Left ventricle myocardium inferior (tissue), 1 donor: ENCODE measurements at regions not wholly inside any gene's neighbourhood (a gene's known extent, or its start where the extent isn't known, plus 50 kb on each side); places are given as distances from the start of the nearest gene placed in this dataset.
A peak's percentile ranks its signal among the peaks of the same experiment; 100 is the strongest.

Experiments used
- DNase-seq: peaks from one replicate; pipeline ENCODE4 v3.0.0-alpha.2; 2020
- H3K27ac ChIP-seq: fragments of 200-600 bp; replicated peaks from 2 replicates; pipeline ENCODE4 v1.8.0; 2021
- H3K27me3 ChIP-seq: fragments of 200-600 bp; 2 replicates; pipeline ENCODE4 v1.8.0; 2021; ENCODE audit warnings: low read depth
- H3K36me3 ChIP-seq: fragments of 200-600 bp; 2 replicates; pipeline ENCODE4 v1.8.0; 2021
- H3K4me1 ChIP-seq: fragments of 200-600 bp; 2 replicates; pipeline ENCODE4 v1.8.0; 2021
- H3K4me3 ChIP-seq: fragments of 200-600 bp; 2 replicates; pipeline ENCODE4 v1.8.0; 2021; ENCODE audit warnings: mild to moderate bottlenecking, moderate library complexity
- H3K9me3 ChIP-seq: fragments of 200-600 bp; replicated peaks from 2 replicates; pipeline ENCODE4 v1.8.0; 2021
- intact Hi-C: fragments of 100-400 bp; cut with micrococcal nuclease; formaldehyde crosslinking; loops from one replicate; pipeline ENCODE4 v1.11.0; 2022
- TF ChIP-seq, protein P1 (sequence below): fragments of 200-600 bp; IDR thresholded peaks from 2 replicates; pipeline ENCODE4 v1.8.0; 2021; ENCODE audit warnings: antibody characterized with exemption, mild to moderate bottlenecking, borderline replicate concordance
- donor health status: DM: no; HTN: yes; CAD: no; lungs with severe emphysema.

DNA sequence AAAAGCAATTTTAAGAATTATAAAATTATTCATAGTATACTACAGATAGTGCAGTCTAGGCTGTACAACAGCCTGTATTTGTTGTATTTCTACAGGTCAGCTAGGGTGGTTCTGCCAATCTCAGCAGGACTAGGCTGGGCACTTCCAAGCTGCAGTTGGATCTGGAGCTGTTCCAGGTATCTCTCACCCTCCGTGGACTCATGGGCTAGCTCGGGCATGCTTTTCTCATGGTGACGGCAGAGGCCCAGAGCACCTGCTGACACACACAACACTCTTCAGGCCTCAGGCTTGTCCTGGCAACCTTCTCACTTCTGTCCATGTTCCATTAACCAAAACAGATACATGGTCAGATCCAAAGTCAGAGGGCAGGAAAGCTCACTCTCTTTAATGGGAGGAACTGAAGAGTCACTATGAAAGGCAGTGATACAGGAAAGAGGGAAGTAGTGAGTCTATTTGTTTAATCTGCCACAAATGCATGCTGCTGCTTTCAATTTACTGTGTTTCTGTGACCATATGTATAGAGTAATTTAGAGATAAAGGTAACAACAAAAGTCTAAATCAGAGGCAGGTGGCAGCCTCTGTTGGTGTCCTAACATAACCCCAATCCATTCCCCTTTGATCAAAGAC lies 462.4 kb upstream of the ACVR2A start:
- H3K9me3 ChIP-seq, result no peaks in the 10 kb centered on the region
- no peak overlapping the region for H3K4me3 ChIP-seq
- intact Hi-C loops, result no loop called here
- H3K4me1 ChIP-seq, result no peaks in the 10 kb centered on the region
- no peaks in the 10 kb centered on the region for H3K36me3 ChIP-seq
- no peak for DNase-seq
- TF ChIP-seq, protein P1, sequence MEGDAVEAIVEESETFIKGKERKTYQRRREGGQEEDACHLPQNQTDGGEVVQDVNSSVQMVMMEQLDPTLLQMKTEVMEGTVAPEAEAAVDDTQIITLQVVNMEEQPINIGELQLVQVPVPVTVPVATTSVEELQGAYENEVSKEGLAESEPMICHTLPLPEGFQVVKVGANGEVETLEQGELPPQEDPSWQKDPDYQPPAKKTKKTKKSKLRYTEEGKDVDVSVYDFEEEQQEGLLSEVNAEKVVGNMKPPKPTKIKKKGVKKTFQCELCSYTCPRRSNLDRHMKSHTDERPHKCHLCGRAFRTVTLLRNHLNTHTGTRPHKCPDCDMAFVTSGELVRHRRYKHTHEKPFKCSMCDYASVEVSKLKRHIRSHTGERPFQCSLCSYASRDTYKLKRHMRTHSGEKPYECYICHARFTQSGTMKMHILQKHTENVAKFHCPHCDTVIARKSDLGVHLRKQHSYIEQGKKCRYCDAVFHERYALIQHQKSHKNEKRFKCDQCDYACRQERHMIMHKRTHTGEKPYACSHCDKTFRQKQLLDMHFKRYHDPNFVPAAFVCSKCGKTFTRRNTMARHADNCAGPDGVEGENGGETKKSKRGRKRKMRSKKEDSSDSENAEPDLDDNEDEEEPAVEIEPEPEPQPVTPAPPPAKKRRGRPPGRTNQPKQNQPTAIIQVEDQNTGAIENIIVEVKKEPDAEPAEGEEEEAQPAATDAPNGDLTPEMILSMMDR, result no peak
- H3K27me3 ChIP-seq, result no peaks in the 10 kb centered on the region
- H3K27ac ChIP-seq, result no peak overlapping the region

DNA sequence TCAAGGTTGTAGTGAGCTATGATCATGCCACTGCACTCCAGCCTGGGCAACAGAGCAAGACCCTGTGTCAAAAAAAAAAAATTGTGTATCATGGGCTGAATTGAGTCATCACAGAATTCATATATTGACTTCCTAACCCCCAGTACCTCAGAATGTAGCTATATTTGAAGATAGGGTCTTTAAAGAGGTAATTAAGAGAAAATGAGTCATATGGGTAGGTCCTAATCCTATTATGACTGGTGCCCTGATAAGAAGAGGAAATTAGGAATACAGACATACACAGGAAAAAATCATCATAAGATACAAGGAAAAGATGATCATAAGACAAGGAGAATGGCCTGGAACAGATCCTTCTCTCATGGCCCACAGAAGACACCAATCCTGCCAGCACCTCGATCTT lies 466.4 kb upstream of the ACVR2A start:
- TF ChIP-seq, protein P1, result no peak
- no peaks in the 10 kb centered on the region for H3K9me3 ChIP-seq
- H3K27ac ChIP-seq, result no peak overlapping the region
- H3K27me3 ChIP-seq, result no peaks in the 10 kb centered on the region
- H3K4me3 ChIP-seq, result no peak overlapping the region
- no peaks in the 10 kb centered on the region for H3K4me1 ChIP-seq
- no peak for DNase-seq
- H3K36me3 ChIP-seq, result no peaks in the 10 kb centered on the region
- intact Hi-C loops, result no loop called here

DNA sequence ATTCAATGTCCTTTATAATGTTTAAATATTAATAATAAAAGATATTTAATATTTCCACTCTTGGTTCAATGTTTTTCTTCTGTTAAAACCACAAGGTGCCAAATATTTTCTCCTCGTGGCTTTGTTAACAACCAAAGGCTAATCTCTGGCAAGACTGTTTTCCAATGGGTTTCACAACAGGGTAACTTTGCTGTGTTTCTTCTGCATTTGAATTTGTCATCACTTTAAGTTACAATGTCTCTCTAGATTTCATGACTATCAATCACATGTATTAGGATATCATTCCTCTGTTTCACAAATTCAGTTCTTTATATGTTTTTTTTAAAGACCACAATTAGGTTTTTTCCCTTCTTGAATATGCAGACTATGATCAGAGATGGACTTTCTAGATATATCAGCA lies 469.8 kb upstream of the ACVR2A start:
- H3K27me3 ChIP-seq, result no peaks in the 10 kb centered on the region
- no peaks in the 10 kb centered on the region for H3K4me1 ChIP-seq
- H3K36me3 ChIP-seq, result no peaks in the 10 kb centered on the region
- TF ChIP-seq, protein P1, result no peak
- intact Hi-C loops, result no loop called here
- H3K9me3 ChIP-seq, result peaks cover 1% of the 10 kb centered on the region
- no peak overlapping the region for H3K4me3 ChIP-seq
- no peak overlapping the region for H3K27ac ChIP-seq
- DNase-seq, result no peak

DNA sequence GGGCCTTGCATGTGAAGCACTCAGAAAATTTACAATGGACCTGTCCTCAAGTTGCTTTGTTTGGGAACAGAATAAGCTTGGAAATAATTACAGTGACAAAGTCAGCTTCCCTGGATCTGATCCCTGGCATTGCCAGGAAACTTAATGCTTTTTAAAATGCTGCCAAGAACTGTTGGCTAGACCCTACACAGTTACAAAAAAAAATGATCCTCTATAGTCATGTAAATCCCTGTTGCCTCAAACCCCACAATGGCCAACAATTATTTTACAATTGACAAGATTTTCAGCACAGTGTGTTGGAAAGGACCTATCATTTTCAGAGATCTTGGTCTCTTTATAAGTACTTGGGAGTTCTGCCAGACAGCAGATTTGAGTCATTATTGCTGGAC lies 470.4 kb upstream of the ACVR2A start:
- H3K4me3 ChIP-seq, result no peak overlapping the region
- no peak for DNase-seq
- H3K27me3 ChIP-seq, result no peaks in the 10 kb centered on the region
- intact Hi-C loops, result no loop called here
- TF ChIP-seq, protein P1, result no peak
- H3K4me1 ChIP-seq, result no peaks in the 10 kb centered on the region
- peak overlapping the region; percentile 21 for H3K27ac ChIP-seq
- no peaks in the 10 kb centered on the region for H3K36me3 ChIP-seq
- peaks cover 8% of the 10 kb centered on the region for H3K9me3 ChIP-seq

DNA sequence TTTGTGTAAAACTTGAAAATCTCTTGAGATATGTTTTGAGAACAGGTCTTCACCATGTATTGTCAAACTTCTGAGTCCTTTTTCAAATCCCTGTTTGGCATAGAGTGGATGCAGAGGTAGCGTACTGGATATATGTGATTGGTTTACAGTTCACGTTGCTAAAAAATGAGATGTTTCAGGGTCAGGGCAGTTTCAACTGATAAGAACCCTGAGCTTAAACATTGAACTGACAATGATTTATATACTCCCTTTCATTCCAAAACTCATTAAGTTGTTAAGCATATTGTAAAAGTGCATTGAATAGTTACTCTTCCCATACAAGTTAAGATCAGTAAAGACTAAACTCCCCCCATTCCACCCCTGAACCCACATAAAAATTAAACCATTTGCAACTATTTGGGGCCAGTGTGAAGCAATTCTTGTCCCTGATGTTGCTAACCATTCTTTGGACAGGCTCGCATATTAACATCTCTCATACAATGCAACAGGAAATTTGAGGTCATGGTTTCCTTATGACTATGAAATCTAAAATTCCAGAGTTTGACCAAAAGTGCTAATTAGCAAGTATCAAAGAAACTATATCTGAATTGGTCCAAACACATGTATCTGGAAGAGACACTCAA lies 470.9 kb upstream of the ACVR2A start:
- TF ChIP-seq, protein P1, result no peak
- intact Hi-C loops, result no loop called here
- Histone ChIP-seq H3K27ac (peak overlapping the region; percentile 21), H3K27me3 (no peaks in the 10 kb centered on the region), H3K36me3 (no peaks in the 10 kb centered on the region), H3K4me3 (no peak overlapping the region), H3K4me1 (no peaks in the 10 kb centered on the region), H3K9me3 (peaks cover 8% of the 10 kb centered on the region)
- DNase-seq, result no peak
